PC-3 (cell line): ENCODE measurements at regions not wholly inside any gene's neighbourhood (a gene's known extent, or its start where the extent isn't known, plus 50 kb on each side); places are given as distances from the start of the nearest gene placed in this dataset.

Source experiments
- CTCF ChIP-seq: fragments of 300-600 bp; sonication (generic); conservative IDR thresholded peaks from 2 replicates; pipeline ENCODE4 v1.5.1; 2017; ENCODE audit warnings: antibody characterized with exemption, low read depth, mild to moderate bottlenecking, low read length
- EZH2phosphoT487 ChIP-seq: fragments of 300-600 bp; sonication (generic); IDR thresholded peaks from 2 replicates; pipeline ENCODE4 v1.6.1; 2018; ENCODE audit warnings: mild to moderate bottlenecking, antibody characterized with exemption, low read length, borderline replicate concordance

- no peak for TF ChIP-seq CTCF
- no peak for TF ChIP-seq EZH2phosphoT487
These were observed 229.3 kb upstream of the PRSS58 start for GRCh38 chr7:142487124-142487523.
